GM19372 (cell line): ENCODE measurements at regions not wholly inside any gene's neighbourhood (a gene's known extent, or its start where the extent isn't known, plus 50 kb on each side); places are given as distances from the start of the nearest gene placed in this dataset.

Source experiments
- ATAC-seq: cut with Tn5 transposase; IDR thresholded peaks from one replicate; pipeline ENCODE4 v1.9.1; 2021; ENCODE audit warnings: mild to moderate bottlenecking, low read depth, moderate library complexity; ENCODE audit not compliant: unreplicated experiment

- ATAC-seq: no peak
These were observed 91.3 kb upstream of the STEAP1B start for GRCh38 chr7:22591271-22591670.

DNA sequence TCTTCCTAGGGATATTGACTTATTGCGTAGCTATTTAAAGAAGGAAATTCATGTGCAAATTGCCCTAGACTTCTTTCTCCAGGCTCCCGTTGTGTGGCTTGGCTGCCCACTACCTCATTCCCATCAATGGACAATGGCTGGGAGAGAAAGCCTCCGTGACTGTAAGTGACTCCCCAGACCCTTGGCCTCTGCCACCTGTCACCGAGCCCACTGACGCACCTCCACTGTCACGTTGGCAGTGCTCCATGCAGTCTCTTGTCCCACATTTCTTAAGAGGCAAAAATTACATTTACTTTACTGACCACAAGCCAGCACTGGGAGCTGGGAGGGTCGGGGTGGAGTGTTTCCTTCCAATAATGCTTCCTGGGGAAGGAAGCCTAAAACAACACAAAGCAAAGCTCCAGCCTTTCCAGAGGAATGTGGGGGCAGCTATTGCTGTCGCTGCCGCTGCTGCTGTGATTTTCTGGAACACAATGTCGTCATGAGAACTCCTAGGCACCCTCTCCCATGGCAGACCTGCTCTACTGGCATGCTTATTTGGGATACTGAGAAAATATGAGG lies 89.7 kb upstream of the STEAP1B start:
- ATAC-seq: no peak

DNA sequence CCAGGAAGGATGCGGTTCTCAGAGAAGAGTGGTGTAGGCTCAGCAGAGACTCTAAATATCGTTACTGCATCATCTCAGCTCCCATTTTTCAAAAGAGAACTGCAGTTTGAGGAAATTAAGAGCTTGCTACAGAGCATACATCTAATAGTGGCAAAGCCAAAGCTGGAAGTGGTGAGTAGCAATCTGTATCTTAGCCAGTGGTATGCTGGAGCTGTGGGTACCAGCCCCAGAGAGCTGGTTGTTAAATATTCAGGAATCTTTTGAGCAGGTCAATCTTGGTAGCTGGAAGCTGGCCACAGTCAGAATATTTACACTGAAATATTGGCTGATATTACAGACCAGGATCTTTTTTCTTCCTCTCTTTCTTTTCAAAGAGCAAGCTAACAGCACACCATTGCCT lies 88.4 kb upstream of the STEAP1B start:
- no peak for ATAC-seq

- no peak for ATAC-seq
These were observed 87.3 kb upstream of the STEAP1B start for GRCh38 chr7:22587322-22587721.

DNA sequence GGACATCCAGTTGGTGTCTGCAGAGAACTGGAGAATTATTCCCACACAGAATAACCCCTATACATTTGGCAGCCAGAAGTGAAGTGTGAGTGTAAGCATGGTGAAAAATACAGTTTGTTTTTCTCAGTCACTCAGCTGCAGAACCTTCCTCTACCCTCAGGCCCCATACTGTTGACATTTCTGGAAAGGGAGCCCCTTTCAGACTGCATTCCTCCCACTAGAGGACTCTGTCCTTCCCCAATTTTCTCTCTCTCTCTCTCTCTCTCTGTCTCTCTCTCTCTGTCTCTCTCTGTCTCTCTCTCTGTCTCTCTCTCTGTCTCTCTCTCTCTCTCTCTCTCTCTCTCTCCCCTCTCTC lies 86.8 kb upstream of the STEAP1B start:
- no peak for ATAC-seq

DNA sequence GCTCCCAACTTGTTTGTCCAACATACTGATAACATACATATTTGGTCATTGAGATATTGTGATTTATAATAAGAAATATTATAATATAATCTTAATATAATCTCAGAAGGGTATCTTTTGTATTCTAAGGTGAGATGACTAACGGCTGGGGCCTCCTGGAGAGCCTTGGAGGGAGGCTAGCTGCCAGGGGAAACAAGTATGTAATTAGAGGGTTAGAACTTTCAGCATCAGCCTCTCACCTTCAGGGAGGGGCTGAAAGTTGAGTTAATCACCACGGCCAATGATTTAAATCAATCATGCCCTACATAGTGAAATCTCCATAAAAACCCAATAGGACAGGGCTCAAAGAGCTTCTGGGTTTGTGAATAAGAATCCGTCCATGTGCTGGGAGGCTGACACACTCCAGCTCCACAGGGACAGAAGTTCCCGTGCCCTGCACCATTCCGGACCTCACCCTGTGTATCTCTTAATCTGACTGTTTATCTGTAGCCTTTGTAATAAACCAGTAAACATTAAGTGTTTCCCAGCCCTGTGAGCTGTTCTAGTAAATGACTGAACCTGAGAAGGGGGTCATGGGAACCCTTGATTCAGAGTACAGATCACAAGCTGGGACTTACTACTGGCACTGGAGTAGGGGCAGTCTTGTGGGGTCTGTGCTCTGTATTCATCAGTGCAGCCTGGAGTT lies 86.3 kb upstream of the STEAP1B start:
- no peak for ATAC-seq

DNA sequence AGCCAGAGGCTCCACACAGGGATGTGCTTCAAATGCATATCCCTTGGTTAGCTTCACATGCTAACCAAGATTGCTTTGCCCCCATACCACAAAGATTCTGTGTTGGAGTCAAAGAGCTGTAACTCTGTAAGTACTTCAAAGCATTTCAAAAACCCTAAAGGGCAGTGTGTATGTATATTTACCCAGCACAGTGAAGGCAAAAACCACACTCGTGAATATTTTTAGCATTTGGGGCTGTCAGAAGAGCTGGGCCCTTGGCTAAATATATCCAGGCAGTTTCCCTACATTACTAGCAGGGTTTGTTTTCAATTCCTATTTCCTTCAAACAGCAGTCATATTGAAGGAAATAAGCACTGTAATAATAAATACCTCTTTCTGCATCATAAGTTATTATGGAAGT lies 84.2 kb upstream of the STEAP1B start:
- peak; percentile 54 for ATAC-seq

- ATAC-seq: no peak
These were observed 83.1 kb upstream of the STEAP1B start for GRCh38 chr7:22582863-22583622.

DNA sequence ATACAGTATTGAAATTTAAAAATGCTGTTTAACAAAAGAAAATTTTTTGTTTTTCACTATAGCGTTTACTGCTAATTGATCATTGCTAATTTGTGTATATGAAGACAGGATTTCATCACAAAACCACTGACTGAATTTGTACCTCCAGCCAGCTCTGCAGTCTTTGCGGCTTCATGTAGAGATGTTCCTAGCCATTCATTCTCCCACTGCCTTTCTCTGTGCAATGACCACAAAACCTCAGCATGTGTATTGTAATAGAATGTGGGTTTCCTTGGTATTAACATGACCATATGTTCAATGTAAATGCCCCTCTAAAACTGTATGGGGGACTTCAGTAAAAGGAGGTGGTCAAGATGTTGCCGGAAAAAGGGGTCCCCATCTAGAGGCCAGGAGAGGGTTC lies 81.1 kb upstream of the STEAP1B start:
- no peak for ATAC-seq

DNA sequence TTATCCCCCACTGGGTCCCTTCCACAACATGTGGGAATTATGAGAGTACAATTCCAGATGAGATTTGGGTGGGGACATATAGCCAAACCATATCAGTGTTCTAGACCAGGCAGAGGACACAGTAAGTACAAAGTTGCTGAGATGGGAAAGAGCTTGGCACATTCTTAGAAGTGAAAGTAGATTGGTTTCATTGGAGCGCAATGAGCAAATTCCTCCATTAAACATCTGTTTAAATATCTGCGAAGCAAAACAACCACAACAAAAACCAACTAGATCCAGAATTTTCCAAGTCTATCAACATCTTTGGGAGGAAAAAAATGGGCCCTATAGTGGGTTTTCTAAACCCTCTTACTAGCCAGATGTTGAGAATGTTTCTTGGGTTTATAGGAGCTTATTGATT lies 80.0 kb upstream of the STEAP1B start:
- no peak for ATAC-seq

DNA sequence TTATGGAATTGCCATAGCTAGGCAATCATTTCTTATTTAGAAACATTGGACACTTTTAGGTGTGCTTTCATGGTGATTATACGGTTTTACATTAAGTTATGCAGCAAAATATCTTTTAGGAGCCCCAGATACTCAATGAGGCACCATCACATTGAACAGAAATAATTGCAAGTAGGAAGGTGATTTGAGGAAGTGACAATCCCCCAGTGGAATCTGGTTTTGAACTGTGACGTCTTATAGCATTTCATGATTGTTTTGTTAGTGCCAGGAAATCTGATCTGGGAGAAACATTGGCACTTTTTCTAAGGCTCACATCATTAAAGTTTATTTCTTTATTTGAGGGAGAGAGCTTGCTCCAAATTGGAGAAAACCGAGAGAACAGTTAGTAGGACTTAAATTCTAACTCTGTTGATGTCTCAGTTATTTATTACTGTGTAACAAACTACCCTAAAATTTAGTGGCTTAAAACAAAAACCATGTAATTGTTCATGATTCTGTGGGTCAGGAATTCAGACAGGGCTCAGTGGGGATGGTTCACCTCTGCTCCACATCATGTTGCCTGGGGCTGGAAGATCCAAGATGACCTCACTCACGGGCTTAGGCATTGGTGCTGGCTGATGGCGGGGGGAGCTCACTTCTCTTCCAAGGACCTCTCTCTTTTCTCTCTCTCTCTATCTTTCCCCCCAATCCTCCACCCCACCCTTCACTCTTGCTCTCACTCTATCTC lies 78.2 kb upstream of the STEAP1B start:
- no peak for ATAC-seq

- no peak for ATAC-seq
These were observed 77.5 kb upstream of the STEAP1B start for GRCh38 chr7:22577470-22578001.

DNA sequence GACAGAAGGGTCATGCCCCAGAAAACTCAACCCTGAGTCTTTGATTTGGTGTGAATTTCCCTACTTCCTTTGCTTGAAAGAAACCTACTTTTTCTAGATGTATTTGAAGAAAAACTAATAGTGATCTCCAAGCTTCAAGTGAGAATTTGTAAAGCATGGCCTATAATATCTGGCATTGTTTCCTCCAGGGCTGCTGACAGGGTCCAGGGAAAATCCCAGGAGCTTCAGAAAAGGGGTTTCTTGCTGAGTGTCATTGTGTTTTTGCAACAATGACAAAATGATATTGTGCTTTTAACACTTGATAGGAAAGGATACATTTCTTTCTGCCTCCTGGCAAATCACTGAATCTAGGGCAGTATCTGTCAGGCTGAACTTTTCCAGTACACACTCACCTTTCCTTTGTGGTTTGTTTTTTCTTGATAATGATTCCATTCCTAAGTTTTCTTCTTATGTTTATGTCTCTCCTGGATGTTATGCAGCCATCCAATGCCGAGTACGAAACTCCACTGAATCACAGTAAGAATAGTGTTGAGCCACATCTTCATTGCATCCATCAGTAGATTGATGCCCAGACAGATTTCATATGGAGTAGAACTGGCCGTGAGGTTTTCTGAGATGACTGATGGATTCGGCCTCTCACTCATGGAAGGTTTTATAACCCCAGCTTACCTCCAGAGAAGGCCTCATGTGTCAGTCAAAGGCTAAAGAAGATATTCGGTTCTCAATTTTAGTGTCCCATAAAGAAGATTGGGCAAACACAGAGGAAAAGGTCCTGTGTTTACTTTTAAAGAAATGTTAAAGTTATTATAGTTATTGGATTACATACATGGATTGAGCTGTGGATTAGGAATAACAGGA lies 76.9 kb upstream of the STEAP1B start:
- no peak for ATAC-seq

GRCh38 chr7:22574754-22575520 lies 74.9 kb upstream of the STEAP1B start:
- no peak for ATAC-seq

- ATAC-seq: no peak
These were observed 72.9 kb upstream of the STEAP1B start for GRCh38 chr7:22572937-22573336.

GRCh38 chr7:22572292-22572691 lies 72.3 kb upstream of the STEAP1B start:
- no peak for ATAC-seq

DNA sequence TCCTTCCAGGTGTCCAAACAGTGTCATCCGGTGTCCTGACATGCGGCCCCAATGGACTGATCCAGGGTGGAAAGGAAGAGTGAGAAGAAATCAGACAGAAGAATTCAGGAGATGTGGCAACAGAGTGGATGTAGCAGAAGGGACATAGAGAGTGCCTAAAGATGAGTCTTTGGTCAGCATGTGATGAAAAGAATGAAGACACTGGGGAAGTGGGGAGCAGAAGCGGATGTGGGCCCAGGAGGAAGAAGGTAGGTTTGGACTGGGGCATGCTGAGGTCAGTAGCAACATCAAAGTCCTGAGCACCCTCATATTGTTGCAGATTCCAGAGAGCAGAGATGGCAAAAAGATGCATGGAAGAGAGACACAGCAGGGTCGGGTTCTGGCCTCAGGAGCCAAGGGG lies 71.8 kb upstream of the STEAP1B start:
- ATAC-seq: no peak

DNA sequence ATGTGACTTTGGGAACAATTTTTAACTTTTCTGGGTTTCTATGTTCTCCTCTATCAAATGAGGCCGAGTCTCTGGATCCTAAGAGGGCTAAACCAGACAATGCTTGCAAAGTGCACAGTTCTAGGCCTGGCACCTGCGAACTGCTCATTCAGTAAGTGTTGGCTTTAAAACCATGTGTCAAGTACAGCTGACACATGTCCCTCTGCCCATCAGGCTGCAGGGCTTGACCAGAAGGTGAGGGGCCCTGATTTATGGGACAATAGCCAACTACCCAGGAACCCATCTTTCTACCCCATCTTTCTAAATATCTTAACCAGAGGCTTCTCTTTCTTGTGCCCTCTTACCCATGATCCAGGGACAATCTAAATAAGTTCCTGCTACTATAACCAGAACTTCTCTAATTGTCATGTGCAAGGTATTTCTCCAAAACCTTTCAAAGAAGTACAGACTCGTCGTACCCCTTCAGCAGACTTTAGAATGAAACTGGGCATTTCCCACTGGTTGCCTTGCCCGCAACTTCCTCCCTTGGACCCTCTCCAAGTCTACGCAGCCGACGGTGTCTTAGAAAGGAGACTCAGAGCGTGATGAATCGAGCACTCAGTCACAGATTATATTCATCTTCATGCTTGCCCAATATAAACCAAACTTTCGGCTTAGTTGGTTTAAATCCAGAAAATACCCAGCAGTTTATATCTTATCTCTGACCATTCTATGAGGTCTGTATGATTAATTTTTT lies 69.8 kb upstream of the STEAP1B start:
- ATAC-seq: no peak

DNA sequence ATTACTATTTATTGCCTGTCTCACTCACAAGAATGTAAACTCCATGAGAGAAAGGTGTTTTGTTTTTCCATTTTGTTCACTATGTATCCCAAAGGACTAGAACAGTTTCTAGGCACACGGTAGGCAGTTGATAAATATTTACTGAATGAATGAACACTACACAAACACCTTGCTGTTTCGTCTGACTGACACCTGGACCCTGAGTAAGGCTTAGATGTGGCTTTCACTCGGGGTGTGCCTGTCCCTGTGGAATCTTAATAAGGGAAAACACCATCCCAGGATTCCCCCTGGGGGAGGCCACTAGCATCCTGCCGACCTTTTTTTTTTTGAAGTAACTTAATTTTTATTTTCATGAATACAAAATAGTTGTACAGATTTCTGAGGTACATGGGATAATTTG lies 66.6 kb upstream of the STEAP1B start:
- ATAC-seq: no peak
